T-helper 2 cell treated with Interferon-gamma antibody and Interleukin-4, amounts not matched to agents 5 μg/mL and 100 μg/mL, for 36 hours (primary cell): ENCODE measurements at regions not wholly inside any gene's neighbourhood (a gene's known extent, or its start where the extent isn't known, plus 50 kb on each side); places are given as distances from the start of the nearest gene placed in this dataset.

Experiments
- DNase-seq: peaks from one replicate; pipeline ENCODE4 v3.0.0; 2021; ENCODE audit warnings: low spot score
- H3K27ac Mint-ChIP-seq: one replicate; pipeline ENCODE4 v1.8.0; 2021; ENCODE audit warnings: mild to moderate bottlenecking, mixed read lengths
- H3K27me3 Mint-ChIP-seq: one replicate; pipeline ENCODE4 v1.8.0; 2021; ENCODE audit warnings: low read depth, mixed read lengths
- H3K36me3 Mint-ChIP-seq: one replicate; pipeline ENCODE4 v1.8.0; 2021; ENCODE audit warnings: low read depth, mixed read lengths
- H3K4me1 Mint-ChIP-seq: one replicate; pipeline ENCODE4 v1.8.0; 2021; ENCODE audit warnings: low read depth, mixed read lengths
- H3K4me3 Mint-ChIP-seq: one replicate; pipeline ENCODE4 v1.8.0; 2022; ENCODE audit warnings: mild to moderate bottlenecking, moderate library complexity, mixed read lengths
- H3K9me3 Mint-ChIP-seq: one replicate; pipeline ENCODE4 v1.8.0; 2021; ENCODE audit warnings: mixed read lengths

DNA sequence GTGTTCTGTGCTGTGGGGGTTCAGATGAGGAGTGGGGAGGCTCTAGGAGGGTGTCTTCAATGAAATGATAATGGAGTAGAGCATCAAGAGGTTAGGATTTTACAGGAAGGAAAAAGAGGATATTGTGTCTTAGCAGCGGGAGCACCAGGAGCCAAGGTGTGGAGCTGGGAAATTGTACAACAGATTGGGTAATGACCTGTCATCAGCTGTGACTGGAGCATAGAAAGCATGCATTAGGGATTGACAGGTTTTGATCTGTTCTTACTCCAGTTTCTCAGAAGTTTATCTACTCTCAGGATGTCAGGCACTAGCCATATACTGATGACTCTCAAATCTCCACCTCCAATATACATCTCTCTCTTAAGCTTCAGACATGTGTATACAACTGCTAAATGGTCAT lies 196.9 kb downstream of the ARHGAP12 start:
- no peak for DNase-seq
- Mint-ChIP-seq H3K4me1 (no peaks in the 10 kb centered on the region), H3K27ac (no peak overlapping the region), H3K27me3 (peaks cover 6% of the 10 kb centered on the region), H3K36me3 (no peaks in the 10 kb centered on the region), H3K4me3 (no peak overlapping the region), H3K9me3 (no peaks in the 10 kb centered on the region)

DNA sequence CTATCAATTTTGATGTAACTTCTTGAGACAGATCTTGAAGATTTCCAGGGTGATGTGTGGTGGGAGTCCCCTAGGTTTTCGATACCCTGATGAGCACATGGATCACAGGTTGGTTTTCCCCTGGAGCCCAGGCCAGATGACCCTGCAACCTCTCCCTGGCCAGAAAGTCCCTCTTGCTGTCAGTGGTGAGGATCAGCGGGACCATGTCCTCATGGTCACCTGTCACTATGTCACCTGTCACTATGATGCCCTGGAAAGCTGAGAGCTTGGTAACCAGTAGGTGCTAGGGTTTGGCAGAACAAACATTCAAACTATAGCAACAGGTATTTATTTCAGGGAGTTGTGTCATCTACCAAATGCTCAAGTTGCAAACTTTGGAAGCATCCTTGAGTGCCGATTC lies 197.9 kb downstream of the ARHGAP12 start:
- no peak for DNase-seq
- Mint-ChIP-seq H3K4me1 (no peaks in the 10 kb centered on the region), H3K27me3 (peaks cover 6% of the 10 kb centered on the region), H3K36me3 (no peaks in the 10 kb centered on the region), H3K9me3 (no peaks in the 10 kb centered on the region), H3K27ac (no peak overlapping the region), H3K4me3 (no peak overlapping the region)

DNA sequence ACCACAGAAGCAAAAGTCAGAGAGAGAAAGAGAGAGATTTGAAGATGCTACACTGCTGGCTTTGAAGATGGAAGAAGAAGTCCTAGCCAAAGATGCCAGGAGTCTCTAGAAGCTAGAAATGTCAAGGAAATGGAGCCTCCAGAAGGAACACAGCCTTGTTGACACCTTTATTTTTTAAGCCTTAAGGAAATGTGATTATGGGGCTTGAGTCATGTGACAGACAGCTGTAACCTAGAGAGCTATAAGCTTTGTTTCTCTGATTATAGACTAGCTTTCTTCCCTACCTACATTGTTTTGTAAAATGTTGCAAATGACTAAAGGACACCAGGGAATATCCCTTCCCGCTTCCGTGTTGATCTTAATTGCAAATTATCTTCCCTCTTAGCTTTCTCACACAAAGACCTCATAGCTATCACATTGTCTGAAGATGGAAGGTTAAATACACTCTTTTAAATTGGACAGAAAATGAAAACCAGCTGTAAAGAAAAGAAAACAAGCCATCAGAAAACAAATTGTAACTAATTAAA lies 199.9 kb downstream of the ARHGAP12 start:
- DNase-seq: no peak
- H3K27ac Mint-ChIP-seq: no peak overlapping the region
- H3K4me3 Mint-ChIP-seq: no peak overlapping the region
- H3K9me3 Mint-ChIP-seq: peaks cover 3% of the 10 kb centered on the region
- peaks cover 6% of the 10 kb centered on the region for H3K27me3 Mint-ChIP-seq
- H3K36me3 Mint-ChIP-seq: no peaks in the 10 kb centered on the region
- peaks cover 3% of the 10 kb centered on the region for H3K4me1 Mint-ChIP-seq

DNA sequence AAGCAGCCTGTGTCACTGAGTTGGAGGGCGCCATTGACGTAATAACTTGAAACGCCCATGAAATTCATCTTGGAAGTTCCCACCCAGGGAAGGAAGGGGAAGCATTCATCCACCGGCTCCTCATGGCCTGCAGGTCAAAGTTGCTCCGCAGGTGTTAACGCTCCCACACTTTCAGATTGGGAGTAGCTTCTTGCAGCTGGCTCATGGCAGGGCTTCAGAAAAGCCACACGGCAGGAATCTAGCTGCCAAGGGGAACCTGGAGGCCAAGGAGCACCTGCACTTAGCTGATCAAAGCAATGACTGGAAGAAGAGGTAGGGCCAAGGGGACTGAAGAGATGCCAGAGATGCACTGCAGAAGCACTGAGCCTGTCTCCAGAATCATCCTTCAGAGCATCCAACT lies 203.2 kb downstream of the ARHGAP12 start:
- peaks cover 6% of the 10 kb centered on the region for H3K4me1 Mint-ChIP-seq
- no peak for DNase-seq
- no peak overlapping the region for H3K4me3 Mint-ChIP-seq
- H3K36me3 Mint-ChIP-seq: no peaks in the 10 kb centered on the region
- H3K27ac Mint-ChIP-seq: no peak overlapping the region
- H3K27me3 Mint-ChIP-seq: no peaks in the 10 kb centered on the region
- peaks cover 3% of the 10 kb centered on the region for H3K9me3 Mint-ChIP-seq

DNA sequence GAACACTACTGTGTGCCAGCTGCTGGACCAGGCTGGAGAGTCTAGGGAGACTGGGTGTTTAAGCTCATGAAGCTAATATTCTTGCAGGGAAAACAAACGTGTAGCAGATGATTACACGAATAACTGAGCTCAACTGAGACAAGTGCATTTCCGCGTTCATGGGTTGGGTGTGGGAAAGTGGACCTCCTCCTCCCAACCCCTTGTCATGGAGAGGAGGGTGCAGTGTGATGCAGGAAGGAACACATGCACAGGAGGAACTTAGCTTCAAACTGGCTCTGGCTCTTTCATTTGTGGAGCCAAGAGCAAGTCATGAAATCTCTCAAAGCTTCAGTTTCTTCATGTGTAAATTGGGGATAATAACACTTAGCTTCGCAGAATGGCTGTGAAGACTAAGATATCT lies 204.3 kb downstream of the ARHGAP12 start:
- Mint-ChIP-seq H3K27ac (no peak overlapping the region), H3K4me3 (no peak overlapping the region), H3K4me1 (peaks cover 6% of the 10 kb centered on the region), H3K27me3 (no peaks in the 10 kb centered on the region), H3K9me3 (peaks cover 3% of the 10 kb centered on the region), H3K36me3 (no peaks in the 10 kb centered on the region)
- no peak for DNase-seq

DNA sequence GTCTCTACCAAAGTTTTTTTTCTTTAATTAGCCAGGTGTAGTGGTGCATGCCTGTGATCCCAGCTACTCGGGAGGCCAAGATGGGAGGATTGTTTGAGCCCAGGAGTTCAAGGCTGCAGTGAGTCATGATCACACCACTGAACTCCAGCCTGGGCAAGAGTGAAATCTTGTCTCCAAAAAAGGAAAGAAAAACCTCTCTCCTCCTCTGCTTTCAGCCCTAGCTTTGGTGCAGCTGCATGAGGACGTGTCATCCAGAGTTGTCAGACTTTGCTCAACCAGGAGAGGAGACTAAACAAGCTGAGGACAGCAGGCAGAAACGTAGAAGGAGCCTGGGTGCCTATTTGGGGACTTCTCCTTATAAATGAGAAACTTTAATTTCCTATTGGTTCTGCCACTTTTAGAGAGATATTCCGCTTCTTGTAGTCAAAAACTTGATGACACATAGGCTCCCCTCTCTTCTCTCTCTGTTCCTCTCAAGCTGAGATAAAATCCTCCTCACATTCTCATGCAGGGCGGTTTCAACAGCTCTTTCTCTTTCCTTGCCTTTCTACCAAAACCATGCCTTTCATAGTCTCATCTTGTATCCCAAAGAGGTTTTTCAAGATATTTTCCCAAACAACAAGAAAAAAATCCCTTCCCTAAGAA lies 205.4 kb downstream of the ARHGAP12 start:
- H3K36me3 Mint-ChIP-seq: no peaks in the 10 kb centered on the region
- H3K4me1 Mint-ChIP-seq: peaks cover 6% of the 10 kb centered on the region
- H3K4me3 Mint-ChIP-seq: no peak overlapping the region
- DNase-seq: no peak
- no peak overlapping the region for H3K27ac Mint-ChIP-seq
- no peaks in the 10 kb centered on the region for H3K27me3 Mint-ChIP-seq
- peaks cover 3% of the 10 kb centered on the region for H3K9me3 Mint-ChIP-seq

DNA sequence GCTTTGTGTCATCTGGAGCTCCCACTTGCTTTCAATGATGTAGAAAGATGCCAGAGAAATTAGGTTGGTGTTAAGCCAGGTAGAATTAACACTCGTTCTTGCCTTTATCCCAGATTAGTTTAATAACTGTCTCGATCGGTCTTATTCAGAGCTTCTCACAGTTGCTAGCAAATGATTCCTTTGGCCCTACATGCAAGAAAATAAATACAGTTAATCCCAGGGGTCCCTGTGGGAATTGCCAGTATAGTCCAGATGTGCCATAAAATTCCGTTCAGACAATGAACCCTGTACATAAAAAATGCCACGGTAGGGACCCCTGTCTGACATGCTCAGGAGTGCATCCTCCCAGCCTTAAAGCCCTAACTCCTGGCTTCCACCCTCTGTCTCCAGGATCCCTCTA lies 207.5 kb downstream of the ARHGAP12 start:
- no peaks in the 10 kb centered on the region for H3K36me3 Mint-ChIP-seq
- no peak overlapping the region for H3K4me3 Mint-ChIP-seq
- no peak for DNase-seq
- H3K9me3 Mint-ChIP-seq: peaks cover 3% of the 10 kb centered on the region
- H3K27ac Mint-ChIP-seq: no peak overlapping the region
- peaks cover 6% of the 10 kb centered on the region for H3K27me3 Mint-ChIP-seq
- H3K4me1 Mint-ChIP-seq: peaks cover 6% of the 10 kb centered on the region

DNA sequence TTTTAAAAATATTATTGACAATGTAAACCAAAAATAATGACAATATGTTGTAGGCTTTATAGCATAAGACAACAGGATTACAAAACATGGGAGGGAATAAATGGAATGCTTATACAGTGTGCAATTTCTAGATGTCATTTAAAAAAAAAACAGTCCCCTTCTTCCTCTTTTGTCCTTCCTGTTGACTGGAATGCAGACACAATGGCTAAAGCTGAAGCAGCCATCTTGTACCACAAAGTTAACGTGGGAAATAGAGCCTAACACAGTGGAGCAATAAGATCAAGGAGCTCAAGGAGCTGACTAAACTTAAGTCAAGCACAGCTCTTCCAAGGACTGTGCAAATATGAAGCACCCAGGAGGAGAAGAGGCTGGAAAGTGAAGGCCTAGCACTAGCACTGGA lies 208.1 kb downstream of the ARHGAP12 start:
- Mint-ChIP-seq H3K9me3 (peaks cover 3% of the 10 kb centered on the region), H3K4me1 (peaks cover 6% of the 10 kb centered on the region), H3K27ac (no peak overlapping the region), H3K36me3 (no peaks in the 10 kb centered on the region), H3K4me3 (no peak overlapping the region), H3K27me3 (peaks cover 6% of the 10 kb centered on the region)
- no peak for DNase-seq

DNA sequence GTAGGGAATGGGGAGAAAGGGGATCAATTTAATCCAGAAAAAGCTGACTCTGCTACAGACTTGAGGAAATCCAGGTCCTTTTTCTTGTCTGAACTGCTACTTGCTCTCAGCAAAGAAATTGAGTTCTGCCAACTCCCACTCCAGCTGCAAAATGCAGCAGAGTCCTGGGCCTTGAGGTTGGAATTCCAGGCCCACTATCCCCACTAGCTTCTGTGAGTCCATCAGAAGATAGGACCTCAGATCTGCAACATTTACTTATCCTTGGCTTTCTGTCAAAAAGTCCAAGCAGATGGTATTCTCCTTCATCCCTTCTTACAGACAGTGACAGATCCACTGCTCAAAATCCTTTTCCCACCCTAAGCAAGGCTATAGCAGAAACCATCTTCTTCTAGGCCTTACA lies 219.2 kb downstream of the ARHGAP12 start:
- Mint-ChIP-seq H3K4me3 (no peak overlapping the region), H3K36me3 (peaks cover 8% of the 10 kb centered on the region), H3K27ac (no peak overlapping the region), H3K27me3 (no peaks in the 10 kb centered on the region), H3K9me3 (peaks cover 35% of the 10 kb centered on the region), H3K4me1 (peaks cover 22% of the 10 kb centered on the region)
- no peak for DNase-seq

DNA sequence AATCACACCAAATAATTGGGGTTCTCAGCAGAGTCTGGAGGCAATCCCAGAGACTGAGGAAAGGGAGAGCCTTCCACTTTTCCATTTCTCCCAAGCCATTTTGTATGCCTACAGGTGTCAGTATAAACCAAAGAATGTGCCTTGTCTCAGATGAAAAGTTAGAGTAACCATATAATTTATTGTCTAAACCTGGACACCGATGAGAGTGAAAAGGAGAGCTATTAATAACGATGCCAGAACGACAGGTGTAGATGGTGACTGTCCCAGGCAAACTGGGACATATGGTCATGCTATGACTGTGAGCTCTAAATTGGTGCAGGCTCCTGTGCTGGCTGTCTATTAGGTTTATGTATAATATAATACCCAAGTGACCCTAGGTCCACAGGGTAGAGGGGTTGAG lies 219.6 kb downstream of the ARHGAP12 start:
- no peak overlapping the region for H3K4me3 Mint-ChIP-seq
- H3K27me3 Mint-ChIP-seq: no peaks in the 10 kb centered on the region
- H3K9me3 Mint-ChIP-seq: peaks cover 35% of the 10 kb centered on the region
- H3K36me3 Mint-ChIP-seq: peaks cover 8% of the 10 kb centered on the region
- no peak for DNase-seq
- peaks cover 22% of the 10 kb centered on the region for H3K4me1 Mint-ChIP-seq
- H3K27ac Mint-ChIP-seq: no peak overlapping the region

DNA sequence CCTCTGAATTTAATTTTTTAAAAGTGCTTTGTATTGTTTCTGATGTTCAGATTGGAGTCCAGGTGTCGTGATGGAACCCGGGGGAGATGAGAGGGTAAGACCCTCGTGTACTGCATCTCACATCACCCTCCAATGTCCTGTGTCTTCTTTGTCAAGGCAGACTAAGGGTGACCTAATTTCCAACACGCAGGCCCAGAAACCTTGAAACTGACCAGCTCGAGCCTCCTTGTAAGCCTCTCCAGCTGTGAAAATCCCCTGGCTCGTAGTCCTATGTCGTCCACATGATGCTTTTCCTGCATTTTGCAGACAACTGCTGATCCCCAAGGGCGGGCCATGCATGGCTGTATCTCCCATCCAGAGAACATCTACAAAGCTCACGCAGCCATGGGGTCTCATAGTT lies 220.2 kb downstream of the ARHGAP12 start:
- Mint-ChIP-seq H3K27ac (peak overlapping the region; percentile 42), H3K9me3 (peaks cover 35% of the 10 kb centered on the region), H3K4me1 (peaks cover 22% of the 10 kb centered on the region), H3K36me3 (peaks cover 8% of the 10 kb centered on the region), H3K27me3 (no peaks in the 10 kb centered on the region), H3K4me3 (no peak overlapping the region)
- no peak for DNase-seq

DNA sequence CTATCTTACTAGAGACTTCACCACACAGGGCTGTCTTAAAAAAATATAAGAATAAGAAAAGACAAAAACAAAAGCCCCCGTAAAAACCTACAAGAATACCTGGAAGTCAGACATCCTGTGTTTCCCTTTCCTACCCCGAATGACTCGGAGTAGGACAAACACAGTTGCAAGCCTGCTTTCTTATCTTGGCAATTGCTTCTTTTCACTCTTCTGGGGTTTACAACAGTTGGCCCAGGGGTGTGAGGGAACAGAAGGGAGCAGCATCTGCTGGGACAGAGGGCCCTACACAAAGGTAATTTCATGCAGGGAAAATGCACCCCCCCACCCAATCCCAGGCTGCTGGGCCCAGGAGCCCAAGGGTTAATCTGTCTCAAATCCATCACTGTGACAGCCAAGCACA lies 220.6 kb downstream of the ARHGAP12 start:
- Mint-ChIP-seq H3K4me3 (peak overlapping the region; percentile 66), H3K27me3 (no peaks in the 10 kb centered on the region), H3K36me3 (peaks cover 8% of the 10 kb centered on the region), H3K27ac (peak overlapping the region; percentile 85), H3K4me1 (peaks cover 22% of the 10 kb centered on the region), H3K9me3 (peaks cover 34% of the 10 kb centered on the region)
- DNase-seq: no peak

DNA sequence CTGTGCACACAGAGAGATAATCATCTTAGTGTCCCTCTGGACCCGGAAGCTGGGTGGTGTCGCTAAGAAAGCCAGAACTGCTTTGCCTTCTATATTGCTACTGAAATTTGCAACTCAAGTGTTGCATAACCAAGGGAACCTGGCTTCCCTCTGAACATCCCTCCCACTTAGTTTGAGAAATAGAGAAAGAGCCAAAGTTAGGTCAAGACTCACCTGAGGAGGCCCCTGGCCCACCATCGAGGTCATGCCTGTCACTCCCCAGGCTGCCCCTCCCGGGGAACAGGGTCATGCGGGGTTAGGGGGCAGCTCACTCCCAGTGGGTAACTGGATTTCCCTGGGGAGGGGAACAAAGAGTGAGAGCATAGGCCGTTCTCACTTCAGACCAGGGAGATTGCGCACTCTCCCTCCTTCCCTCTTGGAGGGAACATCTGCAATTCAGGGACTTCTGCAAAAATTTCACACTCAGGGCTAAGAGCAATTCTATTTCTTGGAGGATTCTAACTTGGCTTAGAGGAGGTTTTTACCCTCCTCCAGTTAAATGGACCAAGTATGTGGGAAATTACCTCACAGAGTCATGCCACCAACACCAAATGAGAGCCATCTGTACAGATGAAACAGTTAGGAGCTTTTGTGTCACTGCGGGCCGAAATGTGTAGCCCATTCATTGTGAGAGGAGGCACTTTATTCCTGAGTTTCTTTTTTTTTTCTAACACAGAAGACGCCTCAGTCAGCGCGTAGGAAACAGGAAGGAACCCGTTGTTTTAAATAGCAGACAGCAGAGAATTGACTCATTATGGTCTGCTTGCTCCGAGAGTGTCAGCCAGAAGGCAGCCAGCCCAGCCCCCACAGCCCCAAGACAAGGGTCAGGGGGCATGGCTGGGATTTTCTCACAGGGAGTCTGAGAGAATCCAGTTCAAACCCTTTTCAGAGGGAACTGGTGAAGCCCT lies 221.3 kb downstream of the ARHGAP12 start:
- H3K9me3 Mint-ChIP-seq: peaks cover 30% of the 10 kb centered on the region
- peak overlapping the region; percentile 85 for H3K27ac Mint-ChIP-seq
- H3K36me3 Mint-ChIP-seq: peaks cover 4% of the 10 kb centered on the region
- DNase-seq: peak; percentile 70
- H3K4me1 Mint-ChIP-seq: peaks cover 22% of the 10 kb centered on the region
- peak overlapping the region; percentile 66 for H3K4me3 Mint-ChIP-seq
- H3K27me3 Mint-ChIP-seq: no peaks in the 10 kb centered on the region

DNA sequence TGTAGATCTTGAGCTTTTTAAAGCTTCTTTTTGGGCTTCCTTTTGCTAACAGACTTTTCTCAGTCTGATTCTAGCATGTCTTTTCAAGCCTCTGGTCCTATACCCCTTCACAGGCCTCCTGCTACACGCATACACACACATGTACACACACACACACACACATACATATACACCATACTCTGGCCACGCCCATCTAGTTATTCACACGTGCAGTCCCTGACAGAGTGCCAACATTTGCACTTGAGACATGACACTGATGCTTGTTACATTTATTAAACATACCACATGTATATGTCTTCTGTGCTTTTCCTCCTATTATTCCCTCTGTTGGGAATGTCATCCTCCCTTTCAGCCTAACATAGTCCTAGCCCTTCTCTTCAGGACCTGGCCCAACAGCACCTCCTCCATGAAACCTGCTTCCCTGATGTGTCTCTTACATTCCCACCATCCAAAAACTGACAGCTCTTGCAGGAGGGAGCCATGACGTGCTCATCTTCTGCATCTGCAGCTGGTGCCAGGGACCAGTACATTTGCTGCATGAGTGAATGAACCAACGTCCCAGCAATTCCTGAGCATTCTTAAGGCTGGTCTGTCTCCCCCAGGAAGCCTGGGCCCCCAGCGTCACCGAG lies 222.1 kb downstream of the ARHGAP12 start:
- peaks cover 3% of the 10 kb centered on the region for H3K36me3 Mint-ChIP-seq
- H3K4me1 Mint-ChIP-seq: peaks cover 22% of the 10 kb centered on the region
- peaks cover 25% of the 10 kb centered on the region for H3K9me3 Mint-ChIP-seq
- no peak for DNase-seq
- H3K27me3 Mint-ChIP-seq: no peaks in the 10 kb centered on the region
- H3K27ac Mint-ChIP-seq: peak overlapping the region; percentile 47
- no peak overlapping the region for H3K4me3 Mint-ChIP-seq
